ENCODE measurements at regions not wholly inside any gene's neighbourhood (a gene's known extent, or its start where the extent isn't known, plus 50 kb on each side); places are given as distances from the start of the nearest gene placed in this dataset.

GRCh38 chr16:26644912-26645543 is 421.7 kb upstream of the C16orf82 start:
- H3K36me3 ChIP-seq (ENCODE audit: insufficient read depth, low read length) = no peaks in the 10 kb centered on the region
- H3K9me3 ChIP-seq (ENCODE audit: low read length) = peaks cover 3% of the 10 kb centered on the region; the same call in 1 of the 2 replicates
- POLR2A ChIA-PET = interaction anchor here (0.6 to 1.1 kb wide), 9 partner anchors 10 to 598 kb away, joined by 3 to 4 read pairs (median 3); no protein-coding TSS in a partner anchor
- H3K4me3 ChIP-seq (ENCODE audit: low read depth, low read length, poor library complexity, severe bottlenecking) = no peak overlapping the region
- H3K4me1 ChIP-seq (ENCODE audit: insufficient read depth, low read length, poor library complexity, severe bottlenecking) = peaks cover 86% of the 10 kb centered on the region
- CTCF ChIA-PET (ENCODE audit: unreplicated experiment) = interaction anchor here (0.5 to 1.6 kb wide), 3 partner anchors 21 to 800 kb away, joined by 3 to 5 read pairs (median 3); no protein-coding TSS in a partner anchor
- no peaks in the 10 kb centered on the region for H3K9me2 ChIP-seq (ENCODE audit: insufficient read depth, low read length)
- intact Hi-C loops (cut with micrococcal nuclease; ENCODE audit: unreplicated experiment) = loop anchor here (1.0 kb wide), 1 partner anchor 150 kb away; no protein-coding TSS in a partner anchor
- 0 out of 2 replicates have a peak overlapping the region, but pooled peaks have one; percentile 0 for H3K4me2 ChIP-seq (ENCODE audit: low read length)
- DNase-seq (ENCODE audit: low spot score) = peak; percentile 57
- TF ChIP-seq EZH2phosphoT487 (IDR thresholded peaks at IDR 0.05; ENCODE audit: borderline replicate concordance, low read depth, low read length) = no peak
- no peak for TF ChIP-seq CTCF (conservative IDR thresholded peaks at IDR 0.05; ENCODE audit: low read length)
- BruUV-seq (replicated peaks) = no TSS peak
- H4K20me1 ChIP-seq (ENCODE audit: insufficient read depth, low read length) = no peaks in the 10 kb centered on the region
- H2AFZ ChIP-seq (ENCODE audit: low read length) = peak overlapping the region; percentile 64; the same call in 1 of the 2 replicates
- no peaks in the 10 kb centered on the region for H3K79me2 ChIP-seq (ENCODE audit: insufficient read depth, low read depth, low read length)
- peak overlapping the region; percentile 29 for H3K27ac ChIP-seq (ENCODE audit: low read depth, low read length, poor library complexity, severe bottlenecking)

GRCh38 chr16:26645614-26646013 is 421.1 kb upstream of the C16orf82 start:
- DNase-seq (ENCODE audit: low spot score) = peak; percentile 80
- peak overlapping the region; percentile 29 for H3K27ac ChIP-seq (ENCODE audit: low read depth, low read length, poor library complexity, severe bottlenecking)
- H3K4me2 ChIP-seq (ENCODE audit: low read length) = 0 out of 2 replicates have a peak overlapping the region, but pooled peaks have one; percentile 0
- no peak overlapping the region for H3K4me3 ChIP-seq (ENCODE audit: low read depth, low read length, poor library complexity, severe bottlenecking)
- BruUV-seq (replicated peaks) = no TSS peak
- peak; percentile 98 for TF ChIP-seq CTCF (conservative IDR thresholded peaks at IDR 0.05; ENCODE audit: low read length)
- no peak for TF ChIP-seq EZH2phosphoT487 (IDR thresholded peaks at IDR 0.05; ENCODE audit: borderline replicate concordance, low read depth, low read length)
- H3K9me2 ChIP-seq (ENCODE audit: insufficient read depth, low read length) = no peaks in the 10 kb centered on the region
- intact Hi-C loops (cut with micrococcal nuclease; ENCODE audit: unreplicated experiment) = loop anchor here (1.0 kb wide), 1 partner anchor 150 kb away; no protein-coding TSS in a partner anchor
- peak overlapping the region; percentile 64; the same call in 1 of the 2 replicates for H2AFZ ChIP-seq (ENCODE audit: low read length)
- peaks cover 3% of the 10 kb centered on the region; the same call in 1 of the 2 replicates for H3K9me3 ChIP-seq (ENCODE audit: low read length)
- no peaks in the 10 kb centered on the region for H3K79me2 ChIP-seq (ENCODE audit: insufficient read depth, low read depth, low read length)
- no peaks in the 10 kb centered on the region for H3K36me3 ChIP-seq (ENCODE audit: insufficient read depth, low read length)
- no peaks in the 10 kb centered on the region for H4K20me1 ChIP-seq (ENCODE audit: insufficient read depth, low read length)
- H3K4me1 ChIP-seq (ENCODE audit: insufficient read depth, low read length, poor library complexity, severe bottlenecking) = peaks cover 92% of the 10 kb centered on the region
- ChIA-PET CTCF (ENCODE audit: unreplicated experiment) (interaction anchor here (0.5 to 1.6 kb wide), 2 partner anchors 20 to 53 kb away, joined by 3 to 5 read pairs; no protein-coding TSS in a partner anchor), POLR2A (interaction anchor here (0.6 to 1.2 kb wide), 8 partner anchors 15 to 597 kb away, joined by 3 to 6 read pairs (median 3); no protein-coding TSS in a partner anchor)
